HL-60 (cell line): ENCODE measurements at regions not wholly inside any gene's neighbourhood (a gene's known extent, or its start where the extent isn't known, plus 50 kb on each side); places are given as distances from the start of the nearest gene placed in this dataset.

Source experiments
- DNase-seq, 2 experiments: peaks; one replicate each; pipeline ENCODE4 v3.0.0-alpha.2; 2010 to 2020; ENCODE audit warnings: low read depth in 1 of 2, low spot score in 1 of 2
- H3K27ac ChIP-seq: fragments of 250-450 bp; sonication (Bioruptor Pico); replicated peaks from 2 replicates; pipeline ENCODE4 v1.5.1; 2020; ENCODE audit warnings: mild to moderate bottlenecking, moderate library complexity
- H3K27me3 ChIP-seq: fragments of 250-450 bp; sonication (Bioruptor Pico); 2 replicates; pipeline ENCODE4 v1.5.1; 2021; ENCODE audit warnings: mild to moderate bottlenecking, moderate library complexity; ENCODE audit not compliant: insufficient read depth, poor library complexity, severe bottlenecking
- H3K4me3 ChIP-seq: replicated peaks from 2 replicates; pipeline ENCODE4 v1.5.1; 2011; ENCODE audit warnings: mild to moderate bottlenecking, control low read depth, low read length; ENCODE audit not compliant: insufficient read depth
- GABPA ChIP-seq: IDR thresholded peaks from 2 replicates; pipeline ENCODE4 v1.6.1; 2012; ENCODE audit warnings: low read depth
- POLR2AphosphoS5 ChIP-seq: IDR thresholded peaks from 2 replicates; pipeline ENCODE4 v1.6.1; 2012; ENCODE audit warnings: low read depth
- SPI1 ChIP-seq: IDR thresholded peaks from 2 replicates; pipeline ENCODE4 v1.6.1; 2012; ENCODE audit warnings: low read depth, mild to moderate bottlenecking, borderline replicate concordance
- TF ChIP-seq, protein P1 (sequence below): IDR thresholded peaks from 2 replicates; pipeline ENCODE4 v1.6.1; 2012; ENCODE audit warnings: low read depth; ENCODE audit not compliant: insufficient replicate concordance
- TF ChIP-seq, protein P2 (sequence below): IDR thresholded peaks from one replicate; pipeline ENCODE4 v1.5.1; 2011; ENCODE audit warnings: low read length, control low read depth, inconsistent platforms; ENCODE audit not compliant: insufficient read depth

DNA sequence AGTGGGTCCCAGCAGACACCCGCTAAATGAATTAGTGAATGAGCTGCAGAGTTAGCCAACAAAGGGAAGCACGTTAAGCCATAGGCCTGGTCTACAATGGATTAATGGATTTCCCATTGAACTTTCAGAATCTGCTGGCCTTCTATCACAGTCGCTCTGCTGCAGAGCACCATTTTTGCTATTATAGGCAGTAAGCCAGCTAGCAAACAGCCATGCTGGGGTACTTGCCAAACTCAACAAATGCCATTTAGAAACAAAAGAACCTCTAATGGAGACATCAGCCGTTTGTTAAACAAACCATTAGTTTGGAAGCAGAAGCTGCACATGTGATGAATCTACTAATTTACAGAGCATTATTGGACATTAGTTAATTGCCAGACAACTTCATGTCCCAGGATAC is 181.1 kb upstream of the STXBP6 start:
- Histone ChIP-seq H3K27ac (no peak overlapping the region), H3K4me3 (no peak overlapping the region), H3K27me3 (no peaks in the 10 kb centered on the region)
- DNase-seq: no peak
- TF ChIP-seq POLR2AphosphoS5 (no peak), SPI1 (no peak), GABPA (no peak)
- TF ChIP-seq, protein P1, sequence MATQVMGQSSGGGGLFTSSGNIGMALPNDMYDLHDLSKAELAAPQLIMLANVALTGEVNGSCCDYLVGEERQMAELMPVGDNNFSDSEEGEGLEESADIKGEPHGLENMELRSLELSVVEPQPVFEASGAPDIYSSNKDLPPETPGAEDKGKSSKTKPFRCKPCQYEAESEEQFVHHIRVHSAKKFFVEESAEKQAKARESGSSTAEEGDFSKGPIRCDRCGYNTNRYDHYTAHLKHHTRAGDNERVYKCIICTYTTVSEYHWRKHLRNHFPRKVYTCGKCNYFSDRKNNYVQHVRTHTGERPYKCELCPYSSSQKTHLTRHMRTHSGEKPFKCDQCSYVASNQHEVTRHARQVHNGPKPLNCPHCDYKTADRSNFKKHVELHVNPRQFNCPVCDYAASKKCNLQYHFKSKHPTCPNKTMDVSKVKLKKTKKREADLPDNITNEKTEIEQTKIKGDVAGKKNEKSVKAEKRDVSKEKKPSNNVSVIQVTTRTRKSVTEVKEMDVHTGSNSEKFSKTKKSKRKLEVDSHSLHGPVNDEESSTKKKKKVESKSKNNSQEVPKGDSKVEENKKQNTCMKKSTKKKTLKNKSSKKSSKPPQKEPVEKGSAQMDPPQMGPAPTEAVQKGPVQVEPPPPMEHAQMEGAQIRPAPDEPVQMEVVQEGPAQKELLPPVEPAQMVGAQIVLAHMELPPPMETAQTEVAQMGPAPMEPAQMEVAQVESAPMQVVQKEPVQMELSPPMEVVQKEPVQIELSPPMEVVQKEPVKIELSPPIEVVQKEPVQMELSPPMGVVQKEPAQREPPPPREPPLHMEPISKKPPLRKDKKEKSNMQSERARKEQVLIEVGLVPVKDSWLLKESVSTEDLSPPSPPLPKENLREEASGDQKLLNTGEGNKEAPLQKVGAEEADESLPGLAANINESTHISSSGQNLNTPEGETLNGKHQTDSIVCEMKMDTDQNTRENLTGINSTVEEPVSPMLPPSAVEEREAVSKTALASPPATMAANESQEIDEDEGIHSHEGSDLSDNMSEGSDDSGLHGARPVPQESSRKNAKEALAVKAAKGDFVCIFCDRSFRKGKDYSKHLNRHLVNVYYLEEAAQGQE: no peak
- TF ChIP-seq, protein P2, sequence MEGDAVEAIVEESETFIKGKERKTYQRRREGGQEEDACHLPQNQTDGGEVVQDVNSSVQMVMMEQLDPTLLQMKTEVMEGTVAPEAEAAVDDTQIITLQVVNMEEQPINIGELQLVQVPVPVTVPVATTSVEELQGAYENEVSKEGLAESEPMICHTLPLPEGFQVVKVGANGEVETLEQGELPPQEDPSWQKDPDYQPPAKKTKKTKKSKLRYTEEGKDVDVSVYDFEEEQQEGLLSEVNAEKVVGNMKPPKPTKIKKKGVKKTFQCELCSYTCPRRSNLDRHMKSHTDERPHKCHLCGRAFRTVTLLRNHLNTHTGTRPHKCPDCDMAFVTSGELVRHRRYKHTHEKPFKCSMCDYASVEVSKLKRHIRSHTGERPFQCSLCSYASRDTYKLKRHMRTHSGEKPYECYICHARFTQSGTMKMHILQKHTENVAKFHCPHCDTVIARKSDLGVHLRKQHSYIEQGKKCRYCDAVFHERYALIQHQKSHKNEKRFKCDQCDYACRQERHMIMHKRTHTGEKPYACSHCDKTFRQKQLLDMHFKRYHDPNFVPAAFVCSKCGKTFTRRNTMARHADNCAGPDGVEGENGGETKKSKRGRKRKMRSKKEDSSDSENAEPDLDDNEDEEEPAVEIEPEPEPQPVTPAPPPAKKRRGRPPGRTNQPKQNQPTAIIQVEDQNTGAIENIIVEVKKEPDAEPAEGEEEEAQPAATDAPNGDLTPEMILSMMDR: no peak

DNA sequence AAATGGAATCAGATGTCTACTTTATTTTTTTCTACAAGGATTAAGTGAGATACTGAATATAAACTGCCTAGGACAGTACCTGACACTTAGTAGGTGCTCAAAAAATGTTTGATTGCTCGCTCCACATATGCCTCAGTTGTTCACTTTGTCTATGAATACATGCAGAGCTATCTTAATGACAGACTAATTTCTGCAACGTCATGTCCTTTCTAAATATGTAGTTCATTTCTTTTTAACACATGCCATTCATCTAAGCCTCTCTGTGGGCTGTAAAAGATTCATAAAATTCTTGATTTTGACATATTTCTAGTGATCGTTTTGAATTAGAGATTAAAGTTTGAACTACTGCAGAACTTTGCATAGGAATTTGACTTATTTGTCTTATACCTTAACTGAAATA is 176.3 kb upstream of the STXBP6 start:
- Histone ChIP-seq H3K27me3 (no peaks in the 10 kb centered on the region), H3K27ac (no peak overlapping the region), H3K4me3 (no peak overlapping the region)
- TF ChIP-seq POLR2AphosphoS5 (no peak), GABPA (no peak), SPI1 (no peak)
- TF ChIP-seq, protein P1: no peak
- TF ChIP-seq, protein P2: no peak
- DNase-seq: no peak

DNA sequence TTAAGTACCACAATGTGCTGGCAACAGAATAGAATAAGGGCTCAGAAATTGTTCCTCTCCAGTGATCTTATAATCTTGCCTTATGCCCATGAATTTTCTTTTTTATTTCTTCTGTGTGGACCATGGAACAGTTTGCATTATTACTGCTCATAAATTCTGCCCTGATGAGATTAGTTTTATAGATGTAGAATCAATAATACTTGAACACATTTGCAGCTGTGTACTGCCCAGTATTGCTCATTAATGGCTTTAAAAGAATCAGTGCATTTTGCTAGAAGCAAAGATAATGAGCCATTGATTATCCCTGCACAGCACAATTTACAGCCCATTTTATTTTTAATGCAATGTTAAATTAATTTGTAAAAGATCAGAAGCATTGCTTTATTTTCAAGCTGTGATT is 172.3 kb upstream of the STXBP6 start:
- DNase-seq: no peak
- Histone ChIP-seq H3K27me3 (no peaks in the 10 kb centered on the region), H3K4me3 (no peak overlapping the region), H3K27ac (no peak overlapping the region)
- TF ChIP-seq GABPA (no peak), POLR2AphosphoS5 (no peak), SPI1 (no peak)
- TF ChIP-seq, protein P1: no peak
- TF ChIP-seq, protein P2: no peak
